NCI-H1092 treated with DMSO at 0.1 percent for 48 hours (cell line): ENCODE measurements at regions not wholly inside any gene's neighbourhood (a gene's known extent, or its start where the extent isn't known, plus 50 kb on each side); places are given as distances from the start of the nearest gene placed in this dataset.
A peak's percentile ranks its signal among the peaks of the same experiment; 100 is the strongest.
"Not testable (repeated sequence)": the region's sequence is repeated elsewhere in the genome, so short reads cannot be mapped to it uniquely, and the experiment has no call there.

ENCODE experiments used
- DNase-seq: peaks from one replicate; lab custom pipeline; 2025; lab: John Stamatoyannopoulos, UW

DNA sequence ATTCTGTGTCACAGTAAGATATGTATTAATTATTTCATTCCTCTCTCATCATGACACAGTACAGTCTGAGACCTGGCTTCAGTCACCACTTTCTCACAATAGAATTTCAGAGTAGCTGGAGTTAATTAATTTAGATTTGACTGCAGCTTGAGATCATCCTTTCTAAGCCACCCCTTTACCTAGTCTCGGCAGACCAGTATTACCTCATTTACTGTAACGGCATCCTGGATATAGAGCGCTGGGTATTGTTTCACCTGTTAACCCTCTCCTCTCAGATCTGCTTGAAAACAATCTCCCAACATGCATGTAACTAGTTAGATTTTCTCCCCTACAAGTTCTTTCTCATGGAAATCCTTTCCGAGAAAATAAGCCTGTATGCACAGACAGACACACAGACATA is 1057.5 kb downstream of the GATA3 start:
- no peak for DNase-seq

DNA sequence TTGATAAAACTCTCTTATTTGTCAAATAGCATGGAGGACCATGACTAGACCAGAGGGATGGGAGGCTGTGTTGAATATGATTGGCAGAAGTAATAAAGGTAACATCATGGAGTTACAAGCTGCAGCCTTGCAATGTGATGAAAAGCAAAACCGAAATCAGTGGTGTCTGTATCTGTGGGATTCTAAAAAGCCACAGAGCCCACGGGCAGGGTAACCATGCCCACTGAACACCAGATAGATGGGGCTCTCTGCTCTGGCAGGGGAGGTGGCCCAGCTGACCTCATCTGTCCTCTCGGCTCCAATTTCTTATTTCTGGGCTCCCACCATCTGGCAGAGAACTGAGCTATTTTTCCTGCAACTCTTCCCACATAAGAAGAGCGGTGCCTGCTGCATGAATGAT is 1072.2 kb downstream of the GATA3 start:
- DNase-seq, result no peak

DNA sequence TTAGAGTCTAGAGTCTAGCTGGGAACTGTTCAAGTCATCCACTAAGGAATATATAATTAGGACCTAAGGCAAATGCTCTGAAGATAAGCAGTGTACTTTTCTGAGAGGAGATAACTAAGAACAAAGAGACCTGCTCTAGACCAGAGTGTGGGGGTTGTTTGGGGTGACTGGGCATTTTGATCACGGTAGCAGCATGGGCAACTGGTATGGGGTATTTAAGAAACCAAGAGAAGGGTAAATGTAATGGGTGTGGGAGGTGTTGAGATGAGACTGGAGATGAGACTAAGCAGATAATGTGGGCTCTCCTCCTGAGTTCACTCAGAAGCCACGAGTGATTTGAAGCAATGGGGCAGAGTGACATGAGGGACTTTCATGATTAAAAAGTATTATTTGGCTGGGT is 1082.9 kb downstream of the GATA3 start:
- no peak for DNase-seq

DNA sequence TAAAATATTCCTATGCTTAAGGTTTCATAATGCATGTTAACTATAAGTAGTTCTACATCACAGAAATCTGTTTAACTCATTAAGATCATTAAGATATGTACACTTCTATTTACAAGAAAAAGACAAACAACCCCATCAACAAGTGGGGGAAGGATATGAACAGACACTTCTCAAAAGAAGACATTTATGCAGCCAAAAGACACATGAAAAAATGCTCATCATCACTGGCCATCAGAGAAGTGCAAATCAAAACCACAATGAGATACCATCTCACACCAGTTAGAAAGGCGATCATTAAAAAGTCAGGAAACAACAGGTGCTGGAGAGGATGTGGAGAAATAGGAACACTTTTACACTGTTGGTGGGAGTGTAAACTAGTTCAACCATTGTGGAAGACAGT is 1084.3 kb downstream of the GATA3 start:
- DNase-seq, result not testable (repeated sequence)

DNA sequence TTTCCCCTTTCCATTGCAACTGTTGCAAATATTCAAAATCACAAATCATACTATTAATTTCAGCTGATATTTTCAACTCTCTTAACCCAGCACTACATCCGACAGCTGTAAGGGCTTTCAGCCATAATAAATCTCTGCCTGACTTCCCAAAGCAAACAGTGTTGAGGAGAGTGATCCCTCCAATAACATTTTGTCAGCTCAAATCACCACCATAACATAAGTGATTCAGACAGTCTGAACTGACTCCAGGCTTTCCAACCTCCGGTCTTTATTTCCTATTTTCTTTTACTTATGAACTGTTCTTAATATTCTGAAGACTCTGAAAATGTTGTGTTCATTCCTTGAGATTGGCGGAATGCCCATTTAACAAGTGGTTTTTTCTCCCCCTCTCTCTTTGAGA is 1085.9 kb downstream of the GATA3 start:
- DNase-seq, result no peak

DNA sequence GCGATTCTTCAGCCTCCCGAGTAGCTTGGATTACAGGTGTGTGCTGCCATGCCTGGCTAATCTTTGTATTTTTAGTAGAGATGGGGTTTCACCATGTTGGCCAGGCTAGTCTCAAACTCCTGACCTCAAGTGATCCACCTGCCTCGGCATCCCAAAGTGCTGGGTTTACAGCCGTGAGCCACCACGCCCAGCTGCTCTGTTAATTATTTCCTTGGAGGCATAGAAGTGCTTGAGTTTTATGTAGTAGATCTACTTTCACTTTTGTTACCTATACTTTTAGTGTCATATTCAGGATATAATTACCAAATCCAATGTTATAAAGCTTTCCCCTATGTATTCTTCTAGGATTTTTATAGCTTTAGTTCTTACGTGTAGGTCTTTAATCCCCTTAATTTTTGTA is 1093.0 kb downstream of the GATA3 start:
- DNase-seq, result no peak

DNA sequence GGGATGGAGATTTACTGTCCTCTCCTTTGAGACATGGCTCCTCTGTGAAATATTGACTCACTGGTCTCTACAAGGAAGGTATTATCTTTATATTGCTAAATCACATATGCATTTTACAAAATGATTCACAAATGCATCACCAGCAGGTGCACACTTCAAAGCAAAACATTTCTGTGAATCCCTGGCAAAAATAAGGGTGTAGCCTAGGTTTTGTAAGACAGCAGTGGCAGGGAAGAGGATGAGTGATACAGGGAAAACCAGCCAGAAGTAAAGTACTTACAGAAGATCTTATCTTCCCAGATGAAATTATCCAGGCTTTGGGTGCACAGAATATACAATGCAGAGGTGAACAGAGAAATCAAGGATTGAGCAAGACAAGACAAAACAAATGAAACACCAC is 1094.6 kb downstream of the GATA3 start:
- no peak for DNase-seq

DNA sequence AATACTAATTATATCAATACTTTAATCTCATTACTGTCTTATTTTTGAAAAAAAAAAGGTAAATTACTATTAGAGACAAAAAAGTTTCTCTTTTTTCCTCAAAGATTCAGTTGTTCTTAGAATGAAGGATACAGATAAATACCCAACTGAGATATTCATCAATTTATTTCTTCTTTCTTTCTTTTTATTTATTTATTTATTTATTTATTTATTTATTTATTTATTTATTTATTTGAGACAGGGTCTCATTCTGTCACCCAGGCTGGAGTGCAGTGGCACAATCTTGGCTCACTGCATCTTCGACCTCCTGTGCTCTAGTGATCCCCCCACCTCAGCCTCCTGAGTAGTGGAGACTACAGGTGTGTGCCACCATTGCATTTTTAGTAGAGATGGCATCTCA is 1098.6 kb downstream of the GATA3 start:
- DNase-seq, result not testable (repeated sequence)

DNA sequence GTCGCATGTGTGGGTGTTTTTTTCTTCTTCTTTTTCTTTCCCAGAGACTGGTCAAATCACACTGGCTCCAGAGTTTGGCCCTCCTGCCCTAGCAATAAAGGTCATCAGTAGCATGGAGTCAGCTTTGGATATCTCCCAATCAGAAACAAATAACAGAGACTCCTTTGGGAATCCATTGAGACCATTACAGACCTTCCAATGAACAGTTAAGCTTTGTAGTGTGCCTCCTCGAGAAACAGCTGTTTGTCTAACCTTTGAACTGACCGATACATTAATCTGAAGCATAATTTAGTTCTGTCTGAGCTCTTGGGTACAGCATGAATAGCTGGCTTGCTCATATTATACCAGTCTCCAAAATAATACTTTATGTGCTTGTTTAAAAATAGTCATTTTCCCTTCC is 1103.2 kb downstream of the GATA3 start:
- no peak for DNase-seq

DNA sequence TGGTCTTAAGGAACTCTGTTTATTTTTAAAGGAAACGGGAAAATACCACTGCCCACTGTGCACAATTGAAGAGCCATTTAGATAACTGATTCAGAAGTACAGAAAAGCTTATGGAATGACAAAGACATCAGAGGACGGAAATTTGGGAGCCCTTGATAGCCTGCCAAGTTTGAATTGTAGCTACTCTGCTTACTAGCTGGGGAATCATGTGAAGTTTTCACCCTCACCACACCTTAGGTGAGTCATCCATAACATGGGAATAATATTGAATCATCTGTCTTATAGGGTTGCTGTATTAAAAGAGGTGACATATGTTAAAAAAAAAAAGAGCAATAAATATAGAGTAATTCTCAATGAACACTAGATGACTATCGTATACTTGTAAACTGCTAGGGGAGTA is 1104.2 kb downstream of the GATA3 start:
- no peak for DNase-seq

DNA sequence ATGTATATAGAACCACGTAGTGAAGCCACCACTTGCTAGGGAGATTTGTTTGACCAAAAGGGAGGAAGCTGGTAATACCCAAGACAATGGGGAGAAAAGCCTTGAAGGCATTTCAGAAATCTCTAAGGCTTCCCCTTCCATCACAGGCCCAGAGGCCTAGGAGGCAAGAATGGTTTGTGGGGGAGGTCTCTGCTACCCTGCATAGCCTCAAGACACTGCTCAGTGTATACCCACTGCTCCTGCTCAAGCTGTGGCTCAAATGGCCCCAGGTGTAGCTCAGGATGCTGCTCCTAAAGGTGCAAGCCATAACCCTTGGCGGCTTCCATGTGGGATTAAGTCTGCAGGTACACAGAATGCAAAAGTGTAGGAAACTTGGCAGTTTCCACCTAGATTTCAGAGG is 1105.8 kb downstream of the GATA3 start:
- no peak for DNase-seq

DNA sequence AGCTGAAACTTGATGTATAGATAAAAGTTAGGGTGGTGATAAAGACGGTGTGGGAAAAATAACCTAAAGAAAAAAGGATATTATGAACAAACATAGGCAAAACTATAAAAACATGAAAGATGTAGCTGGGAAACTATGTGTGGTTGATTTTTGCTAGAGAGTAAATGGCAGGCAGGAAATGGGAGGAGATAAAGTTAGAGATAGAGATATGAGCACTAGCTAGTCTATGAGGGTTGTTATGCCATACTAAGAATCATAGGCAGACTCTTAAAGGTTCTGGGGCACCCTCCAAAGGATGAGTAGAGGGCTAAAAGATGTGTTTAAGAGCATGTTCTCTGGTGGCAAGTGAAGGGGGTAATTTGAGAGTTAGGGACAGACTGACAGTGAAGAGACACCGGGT is 1109.2 kb downstream of the GATA3 start:
- no peak for DNase-seq

DNA sequence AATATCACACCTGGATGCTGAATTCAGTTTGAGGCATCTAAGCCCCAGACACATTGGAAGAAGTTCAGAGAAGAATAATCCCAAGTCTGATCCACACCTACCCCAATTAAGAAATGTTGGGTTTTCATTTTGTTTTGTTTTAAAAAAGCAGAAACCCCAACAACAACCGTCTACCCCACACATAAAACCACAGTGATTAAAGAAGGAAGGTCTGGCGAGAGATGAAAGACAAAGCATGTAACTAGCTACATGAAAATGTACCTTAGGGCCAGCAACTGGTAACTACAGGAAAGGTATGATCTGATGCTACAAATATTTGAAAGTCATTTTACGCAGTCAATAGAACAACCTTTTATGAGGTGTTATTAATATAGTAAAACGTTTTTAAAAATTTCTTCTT is 1112.3 kb downstream of the GATA3 start:
- DNase-seq, result no peak

DNA sequence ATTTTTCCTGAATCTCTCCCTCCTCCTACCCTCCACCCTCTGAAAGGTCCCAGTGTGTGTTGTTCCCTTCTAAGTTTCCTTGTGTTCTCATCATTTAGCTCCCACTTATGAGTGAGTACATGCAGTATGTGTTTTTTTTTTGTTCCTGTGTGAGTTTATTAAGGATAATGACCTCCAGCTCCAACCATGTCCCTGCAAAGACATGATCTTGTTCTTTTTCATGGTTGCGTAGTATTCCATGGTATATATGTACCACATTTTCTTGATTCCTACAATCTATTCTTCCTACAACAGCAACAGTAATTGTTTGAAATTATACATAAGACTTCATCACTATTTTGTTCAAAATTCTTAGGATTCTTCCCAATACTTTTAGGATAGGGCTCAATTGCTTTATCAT is 1117.8 kb downstream of the GATA3 start:
- no peak for DNase-seq

DNA sequence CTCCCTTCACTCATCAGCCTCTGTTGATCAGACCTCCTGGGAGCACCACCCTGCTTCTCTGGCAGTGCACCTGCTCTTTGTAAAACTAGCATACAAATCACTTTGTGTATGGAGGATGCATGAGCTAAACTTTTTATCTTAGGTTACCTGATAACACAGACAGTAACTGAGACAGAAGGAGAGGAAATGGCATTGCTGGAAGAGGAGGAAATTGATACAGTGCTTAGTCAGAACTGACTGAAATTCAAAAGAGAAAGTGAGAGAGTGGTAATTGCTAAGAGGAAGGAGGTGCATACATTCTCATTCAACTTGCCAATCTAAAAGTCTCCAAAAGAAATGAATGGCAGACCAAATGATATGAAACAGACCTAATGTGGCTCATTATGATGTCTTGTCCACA is 1120.7 kb downstream of the GATA3 start:
- no peak for DNase-seq

DNA sequence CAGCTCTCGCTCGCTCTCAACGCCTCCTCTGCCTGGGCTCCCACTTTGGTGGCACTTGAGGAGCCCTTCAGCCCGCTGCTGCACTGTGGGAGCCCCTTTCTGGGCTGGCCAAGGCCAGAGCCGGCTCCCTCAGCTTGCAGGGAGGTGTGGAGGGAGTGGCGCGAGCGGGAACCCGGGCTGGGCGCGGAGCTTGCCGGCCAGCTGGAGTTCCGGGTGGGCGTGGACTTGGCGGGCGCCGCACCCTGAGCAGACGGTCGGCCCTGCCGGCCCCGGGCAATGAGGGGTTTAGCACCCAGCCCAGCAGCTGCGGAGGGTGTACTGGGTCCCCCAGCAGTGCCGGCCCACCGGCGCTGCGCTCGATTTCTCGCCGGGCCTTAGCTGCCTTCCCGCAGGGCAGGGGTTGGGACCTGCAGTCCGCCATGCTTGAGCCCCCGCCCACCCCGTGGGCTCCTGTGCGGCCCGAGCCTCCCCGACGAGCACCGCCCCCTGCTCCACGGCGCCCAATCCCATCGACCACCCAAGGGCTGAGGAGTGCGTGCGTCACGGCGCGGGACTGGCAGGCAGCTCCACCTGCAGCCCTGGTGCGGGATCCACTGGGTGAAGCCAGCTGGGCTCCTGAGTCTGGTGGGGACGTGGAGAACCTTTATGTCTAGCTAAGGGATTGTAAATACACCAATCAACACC is 1128.9 kb downstream of the GATA3 start:
- DNase-seq, result not testable (repeated sequence)

DNA sequence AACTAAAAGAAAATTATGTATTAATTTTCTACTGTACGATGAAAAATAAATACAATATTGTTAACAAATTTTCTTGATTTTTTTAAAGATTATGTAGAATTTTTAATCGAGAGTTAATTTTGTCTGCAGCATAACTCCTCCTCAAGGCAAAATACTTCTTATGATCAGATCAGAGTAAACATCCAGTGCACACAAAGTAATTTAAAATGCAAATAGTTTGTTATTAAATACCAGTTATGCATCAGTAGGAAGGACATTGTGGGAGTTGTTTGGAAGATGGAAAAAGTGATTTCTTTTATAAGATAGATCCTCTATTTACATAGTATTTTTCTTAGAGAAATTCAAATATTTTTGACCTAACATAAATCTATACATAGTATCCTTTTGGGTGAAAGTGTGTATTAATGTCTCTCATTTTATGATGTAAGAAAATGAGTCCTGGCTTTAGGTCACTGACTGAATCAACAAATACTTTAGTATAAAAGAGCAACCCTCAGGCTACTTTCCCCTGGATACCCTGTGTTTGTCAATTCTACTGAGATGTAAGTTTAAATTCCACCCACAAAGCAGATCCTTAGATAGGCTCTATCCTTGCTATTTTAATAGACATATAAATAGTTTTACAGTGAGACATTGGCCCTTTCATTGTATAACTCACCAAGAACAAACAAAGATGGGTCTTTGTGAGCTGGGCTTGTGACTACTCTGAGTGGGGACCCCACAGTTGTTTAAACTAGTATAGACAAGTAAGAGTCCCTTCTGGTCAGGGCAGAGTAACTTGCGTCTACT is 1133.7 kb downstream of the GATA3 start:
- DNase-seq, result no peak

DNA sequence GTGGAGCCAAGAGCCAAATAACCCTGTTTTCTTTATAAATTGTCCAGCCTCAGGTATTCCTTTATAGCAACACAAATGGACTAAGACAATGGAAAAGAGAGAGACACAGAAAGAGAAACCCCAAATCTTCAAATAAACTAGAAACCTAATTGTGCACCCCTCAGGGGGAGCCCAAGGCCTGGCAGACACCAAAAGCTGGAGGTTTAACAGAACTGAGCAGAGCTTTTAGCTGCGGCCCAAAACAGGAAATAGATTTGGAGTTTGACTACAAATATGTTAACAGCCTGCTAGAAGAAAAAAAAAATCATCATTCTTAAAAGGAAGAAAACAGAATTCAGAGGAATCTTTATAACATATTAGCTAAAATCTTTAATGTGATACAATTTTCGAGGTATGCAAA is 1135.0 kb downstream of the GATA3 start:
- DNase-seq, result no peak

DNA sequence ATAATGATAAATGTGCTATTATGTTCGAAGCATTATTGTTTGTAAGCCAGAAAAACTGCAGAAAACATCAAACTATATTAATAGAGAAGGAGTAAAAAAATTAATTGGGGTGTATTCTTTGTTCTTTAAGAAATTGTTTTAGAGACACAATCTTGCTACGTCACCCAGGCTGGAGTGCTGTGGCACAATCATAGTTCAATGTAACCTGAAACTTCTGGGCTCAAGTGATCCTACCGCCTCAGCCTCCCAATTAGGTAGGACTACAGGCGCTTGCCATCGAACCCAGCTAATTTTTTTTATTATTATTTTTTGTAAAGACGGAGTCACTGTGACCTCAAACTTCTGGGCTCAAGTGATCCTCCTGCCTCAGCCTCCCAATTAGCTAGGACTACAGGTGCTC is 1138.6 kb downstream of the GATA3 start:
- no peak for DNase-seq

DNA sequence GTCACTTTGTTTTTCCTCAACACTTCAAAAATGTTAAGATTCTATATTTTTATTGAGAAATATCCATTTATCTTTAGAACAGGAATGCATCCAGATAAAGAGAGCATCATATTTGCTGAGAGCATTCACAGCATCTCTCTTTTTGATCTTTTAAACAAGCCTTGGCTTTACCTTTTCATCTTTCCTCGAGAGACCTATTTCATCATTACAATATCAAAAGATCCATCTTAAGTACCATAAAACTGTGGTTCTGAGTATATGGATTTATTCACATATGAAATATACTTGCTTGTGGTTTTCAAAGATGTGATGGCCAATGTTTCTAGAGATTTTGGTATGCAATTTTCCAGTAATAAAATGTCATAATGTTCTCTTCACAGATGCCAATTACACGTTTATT is 1140.9 kb downstream of the GATA3 start:
- no peak for DNase-seq

DNA sequence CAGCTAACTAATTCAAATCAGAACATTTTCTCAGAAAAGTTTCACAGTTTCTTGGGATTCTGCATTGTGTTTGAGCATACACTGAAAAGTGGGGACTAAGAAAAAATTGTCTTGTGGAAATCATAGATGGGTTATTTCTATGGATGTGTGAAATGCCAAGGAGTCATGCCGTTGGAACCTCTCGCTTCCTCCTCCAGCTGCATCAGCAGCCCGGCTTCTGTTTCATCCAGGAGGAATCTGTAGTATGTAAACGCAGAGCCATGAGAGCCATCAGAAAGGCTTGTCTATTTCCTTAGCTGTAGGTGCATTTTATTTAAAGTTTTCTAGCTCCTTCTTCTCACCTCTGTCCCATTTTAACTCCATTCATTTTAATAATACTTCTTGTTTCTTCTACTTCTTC is 1144.1 kb downstream of the GATA3 start:
- no peak for DNase-seq

DNA sequence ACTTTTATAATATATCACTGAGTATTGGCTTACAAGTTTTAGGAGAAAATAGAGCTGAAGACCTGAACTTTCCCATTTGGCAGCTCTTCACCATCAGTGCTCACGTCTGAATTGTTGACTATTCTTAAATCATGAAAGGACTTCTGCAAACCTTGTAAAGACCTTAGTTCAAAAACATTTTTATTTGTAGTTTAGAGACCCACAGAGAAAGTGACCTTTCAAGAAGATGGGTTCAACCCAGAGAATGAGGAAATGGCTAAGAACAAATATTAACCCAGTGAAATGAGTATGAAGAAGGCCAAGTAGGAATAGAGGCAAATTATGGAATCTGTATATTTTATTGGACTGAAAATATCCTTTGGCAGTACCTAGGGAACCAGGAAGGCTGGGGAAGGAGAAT is 1151.1 kb downstream of the GATA3 start:
- no peak for DNase-seq

DNA sequence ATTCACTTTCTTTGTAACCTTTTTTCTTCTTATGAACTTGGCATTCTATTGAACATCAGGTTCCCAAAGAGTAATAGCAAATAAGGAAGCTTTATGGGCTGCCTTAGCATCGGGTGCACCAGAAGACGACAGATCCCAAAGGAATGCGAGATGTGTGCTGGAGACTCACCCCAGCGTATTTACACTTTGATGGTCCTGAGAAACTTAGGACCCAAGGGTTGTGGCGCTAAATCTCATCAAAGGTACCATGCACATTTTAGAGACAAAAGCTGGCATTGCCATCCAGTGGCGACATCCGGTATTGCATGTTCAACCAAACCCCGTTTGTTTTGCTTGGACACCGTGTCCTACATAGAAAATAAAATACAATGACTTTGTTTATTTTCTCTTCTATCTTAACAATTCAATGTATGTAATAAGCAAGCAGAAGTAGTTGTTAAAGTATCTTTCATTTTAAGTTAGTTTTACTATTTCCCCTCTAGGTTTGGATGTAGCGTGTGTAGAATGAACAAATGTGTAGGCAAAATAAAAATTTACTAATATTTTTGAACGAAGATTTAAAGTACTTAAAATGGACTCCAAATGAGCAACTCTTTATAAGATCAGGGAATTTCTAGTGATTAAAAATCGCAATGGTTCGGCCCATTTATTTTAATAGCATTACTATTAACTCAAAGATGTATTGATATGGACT is 1154.8 kb downstream of the GATA3 start:
- peak; percentile 18 for DNase-seq
